ENCODE measurements at regions not wholly inside any gene's neighbourhood (a gene's known extent, or its start where the extent isn't known, plus 50 kb on each side); places are given as distances from the start of the nearest gene placed in this dataset.

DNA sequence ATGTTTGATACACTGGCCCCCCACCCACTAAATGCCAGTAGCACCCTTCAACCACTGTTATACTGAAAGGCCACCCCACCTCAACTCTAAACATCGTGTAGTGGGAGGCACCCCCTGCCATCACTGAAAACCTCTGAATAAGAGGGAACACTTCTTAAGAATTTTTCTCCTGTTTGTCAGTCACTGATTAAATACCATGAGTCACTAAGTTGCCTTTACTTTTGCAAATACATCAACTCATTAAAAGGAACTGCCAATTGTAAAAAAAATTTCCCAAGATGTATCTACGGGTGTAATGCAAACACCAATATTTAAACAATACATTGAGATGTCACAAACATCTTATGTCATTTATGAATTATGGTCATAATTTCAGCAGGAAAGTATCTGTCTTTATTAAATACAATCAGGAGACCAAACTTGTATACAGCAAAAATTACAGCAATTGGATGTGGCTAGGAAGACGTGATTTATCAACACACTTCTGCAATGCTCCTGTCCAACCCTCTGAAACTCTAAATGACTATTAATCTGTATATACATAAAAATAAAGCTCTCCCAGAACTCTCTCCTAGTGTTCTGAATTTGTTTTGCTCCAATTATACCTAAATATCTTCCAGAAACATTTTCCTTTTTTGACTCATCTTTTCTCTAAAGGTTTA is 144.1 kb upstream of the STK17B start:
- DNase-seq (ENCODE audit: low read depth in 2 of 2): no peak

DNA sequence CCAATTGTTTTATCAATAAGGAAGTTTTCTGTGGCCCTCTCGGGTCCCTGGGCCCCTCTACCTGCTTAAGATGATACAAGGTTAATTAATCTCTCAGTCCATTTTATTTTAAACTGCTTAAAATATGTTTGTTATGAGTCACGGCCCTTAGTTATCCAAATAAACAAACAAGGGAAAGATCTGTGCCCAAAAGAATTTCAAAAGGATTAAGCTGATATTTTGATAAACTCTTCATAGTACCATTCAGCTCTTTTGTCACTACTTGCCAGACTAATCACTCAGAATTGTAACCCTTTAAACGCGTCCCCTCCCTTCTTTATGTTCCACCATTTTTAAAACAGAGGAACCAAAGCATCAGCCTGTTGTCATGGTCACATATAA is 144.7 kb upstream of the STK17B start:
- no peak for DNase-seq (ENCODE audit: low read depth in 2 of 2)

GRCh38 chr2:196318517-196319377 is 147.4 kb upstream of the STK17B start:
- no peak for DNase-seq (ENCODE audit: low read depth in 2 of 2)

GRCh38 chr2:196322973-196323810 is 151.8 kb upstream of the STK17B start:
- DNase-seq (ENCODE audit: low read depth in 2 of 2): no peak

GRCh38 chr2:196324211-196324610 is 152.8 kb upstream of the STK17B start:
- DNase-seq (ENCODE audit: low read depth in 2 of 2): no peak

- no peak for DNase-seq (ENCODE audit: low read depth in 2 of 2)
These were observed 156.8 kb upstream of the STK17B start for GRCh38 chr2:196328088-196328680.

GRCh38 chr2:196329959-196330358 is 158.6 kb upstream of the STK17B start:
- DNase-seq (ENCODE audit: low read depth in 2 of 2): no peak

DNA sequence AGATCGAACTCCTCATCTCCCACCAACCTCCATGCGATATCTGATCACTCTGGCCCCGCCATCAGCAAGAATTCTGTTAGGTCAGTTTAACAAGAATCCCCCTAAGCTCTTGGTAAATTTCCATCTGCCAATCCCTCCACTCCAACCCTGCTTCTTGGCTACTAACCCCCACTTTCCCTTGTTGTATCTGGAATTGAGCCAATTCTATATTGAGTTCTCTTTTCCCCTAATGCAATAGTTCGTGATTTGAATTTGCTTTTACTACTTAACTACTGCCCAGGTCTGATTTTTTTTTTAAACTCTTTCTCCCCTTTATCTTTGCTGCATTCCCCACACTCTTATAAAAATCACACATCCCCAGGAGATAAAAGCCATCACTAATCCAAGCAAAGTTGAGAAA is 159.3 kb upstream of the STK17B start:
- no peak for DNase-seq (ENCODE audit: low read depth in 2 of 2)

DNA sequence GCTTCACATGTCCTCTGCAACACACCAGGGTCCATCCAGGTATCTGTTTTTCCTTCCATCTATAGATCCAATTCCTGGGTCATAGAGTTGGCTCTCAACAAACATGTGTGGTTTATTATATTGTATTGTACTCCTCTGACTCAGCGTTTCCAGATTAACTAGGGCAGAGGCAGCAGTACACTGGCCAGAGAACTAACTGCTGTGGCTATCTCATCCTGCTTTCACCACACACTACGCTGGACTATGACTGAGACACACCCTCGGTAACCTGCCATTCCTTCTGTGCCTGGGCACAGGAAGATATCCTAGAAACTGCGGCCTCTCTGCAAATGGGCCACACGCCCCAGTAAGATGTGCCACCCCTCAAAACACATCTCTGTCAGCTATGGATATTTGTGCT is 159.8 kb upstream of the STK17B start:
- no peak for DNase-seq (ENCODE audit: low read depth in 2 of 2)

- DNase-seq (ENCODE audit: low read depth in 2 of 2): no peak
These were observed 160.5 kb upstream of the STK17B start for GRCh38 chr2:196331851-196332250.

GRCh38 chr2:196333397-196333796 is 162.0 kb upstream of the STK17B start:
- no peak for DNase-seq (ENCODE audit: low read depth in 2 of 2)

GRCh38 chr2:196334710-196335109 is 163.3 kb upstream of the STK17B start:
- DNase-seq (ENCODE audit: low read depth in 2 of 2): no peak

DNA sequence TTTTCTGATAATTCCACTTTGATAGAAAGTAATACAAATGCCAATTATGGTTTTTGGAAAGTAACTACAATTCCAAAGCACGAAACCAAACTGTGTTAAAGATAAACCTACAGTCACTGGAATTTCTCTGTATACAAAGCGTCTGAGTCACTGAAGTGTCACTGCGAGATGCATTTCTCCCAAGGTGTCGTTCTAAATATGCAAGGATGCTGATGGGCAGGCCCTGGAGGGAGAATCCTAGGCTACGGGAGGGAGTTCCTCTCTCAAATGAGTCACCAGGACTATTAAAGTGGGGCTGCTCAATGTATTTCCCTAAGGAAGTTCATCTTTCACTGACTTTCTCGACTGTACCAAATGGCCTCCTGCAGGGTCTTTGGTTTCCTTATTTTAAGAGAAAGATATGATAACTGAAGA is 163.8 kb upstream of the STK17B start:
- no peak for DNase-seq (ENCODE audit: low read depth in 2 of 2)

DNA sequence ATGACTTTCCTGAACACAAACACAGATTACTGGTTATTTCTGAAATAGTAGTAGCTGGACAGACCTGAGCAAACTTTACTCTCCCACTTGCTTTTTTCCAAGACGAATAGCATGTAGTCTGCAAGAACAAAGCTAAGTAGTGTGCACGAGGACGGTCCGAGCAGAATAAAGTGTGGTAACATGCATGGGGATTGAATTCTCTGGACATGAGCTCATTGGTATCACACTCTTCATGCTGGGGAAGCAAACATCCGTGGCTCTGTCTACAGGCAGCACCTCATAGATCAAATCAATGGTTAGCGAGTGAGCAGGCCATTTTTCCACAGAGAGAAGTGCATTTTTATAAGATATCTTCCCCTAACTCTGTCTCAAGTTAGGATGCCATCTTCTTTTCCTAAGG is 164.8 kb upstream of the STK17B start:
- DNase-seq (ENCODE audit: low read depth in 2 of 2): no peak

GRCh38 chr2:196336715-196337114 is 165.3 kb upstream of the STK17B start:
- no peak for DNase-seq (ENCODE audit: low read depth in 2 of 2)

DNA sequence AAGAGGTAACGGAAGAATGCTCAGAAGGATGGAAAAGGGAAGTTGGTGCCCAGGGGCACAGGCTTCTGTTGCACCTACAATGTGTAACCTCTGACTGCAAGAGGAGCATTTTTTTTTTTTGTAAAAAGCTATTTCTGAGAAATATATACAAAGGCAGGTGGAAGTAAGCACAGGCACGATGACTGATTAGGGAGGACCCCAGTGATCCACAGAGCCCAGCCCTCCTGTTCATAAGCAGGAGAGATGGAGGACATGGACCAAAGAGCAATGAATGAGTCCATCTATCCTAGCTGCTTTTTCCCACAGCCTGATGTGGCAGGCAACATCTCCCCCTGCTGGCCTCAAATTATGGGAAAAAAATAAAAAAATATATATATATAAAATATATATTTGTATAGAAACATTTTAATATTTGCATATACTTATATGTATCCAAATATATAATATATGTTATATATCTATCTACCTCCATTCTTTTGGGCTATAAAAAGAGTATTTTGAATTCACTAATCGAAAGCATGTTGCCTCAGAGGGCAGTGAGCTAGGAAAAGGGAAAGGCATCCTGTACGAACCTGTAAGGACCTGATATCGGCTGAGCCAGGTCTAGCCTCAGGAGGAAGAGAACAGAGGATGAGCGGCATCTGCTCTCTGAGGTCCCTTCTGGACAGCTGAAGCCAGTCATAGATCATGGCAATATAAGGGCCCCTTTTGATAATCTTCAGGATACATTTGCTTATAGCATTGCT is 166.0 kb upstream of the STK17B start:
- DNase-seq (ENCODE audit: low read depth in 2 of 2): peak in 1 of 2 donors; percentile 4

DNA sequence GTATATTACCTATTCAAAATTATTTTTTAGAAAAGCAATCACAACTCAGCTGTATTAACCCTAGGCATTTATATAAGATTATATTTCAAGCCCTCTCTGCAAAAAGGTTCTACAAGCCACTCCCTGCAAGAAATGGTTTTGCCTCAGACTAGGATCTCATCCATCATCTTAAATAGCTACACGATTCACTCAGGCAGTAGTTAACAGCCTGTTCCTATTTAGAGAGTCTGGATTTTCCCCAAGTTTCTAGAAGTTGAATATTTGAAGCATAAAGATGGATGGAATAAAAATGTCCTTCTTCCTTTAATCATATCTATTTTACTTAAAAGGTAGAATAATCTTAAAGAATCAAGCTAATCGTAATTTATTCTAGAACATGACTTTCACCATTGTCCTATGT is 167.1 kb upstream of the STK17B start:
- DNase-seq (ENCODE audit: low read depth in 2 of 2): no peak

DNA sequence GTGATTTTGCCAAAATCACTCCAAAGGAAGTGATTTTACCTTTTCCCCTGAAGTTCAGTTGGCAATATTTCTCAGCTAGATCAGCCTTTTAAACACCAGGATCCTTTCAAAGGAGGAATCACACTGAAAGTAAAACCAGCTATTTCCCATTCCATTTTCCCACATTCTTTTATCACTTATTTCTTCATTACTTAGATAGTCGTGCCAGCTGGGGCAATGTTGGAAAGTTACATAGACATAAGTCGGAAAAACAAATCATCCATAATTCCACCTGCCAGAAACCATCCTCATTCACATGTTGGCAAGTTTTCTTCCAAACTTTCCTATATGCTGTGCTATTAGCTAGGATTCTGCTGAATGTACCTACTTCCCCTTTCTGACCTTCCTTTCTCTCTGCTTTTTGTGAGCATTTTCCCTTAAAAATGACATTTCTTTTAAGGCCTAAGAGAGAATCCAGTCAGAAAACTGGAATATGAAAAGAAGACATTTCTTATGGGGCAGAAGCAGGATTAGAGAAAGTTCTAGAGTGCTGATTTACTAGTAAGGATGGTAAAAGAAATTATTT is 170.0 kb upstream of the STK17B start:
- no peak for DNase-seq (ENCODE audit: low read depth in 2 of 2)

DNA sequence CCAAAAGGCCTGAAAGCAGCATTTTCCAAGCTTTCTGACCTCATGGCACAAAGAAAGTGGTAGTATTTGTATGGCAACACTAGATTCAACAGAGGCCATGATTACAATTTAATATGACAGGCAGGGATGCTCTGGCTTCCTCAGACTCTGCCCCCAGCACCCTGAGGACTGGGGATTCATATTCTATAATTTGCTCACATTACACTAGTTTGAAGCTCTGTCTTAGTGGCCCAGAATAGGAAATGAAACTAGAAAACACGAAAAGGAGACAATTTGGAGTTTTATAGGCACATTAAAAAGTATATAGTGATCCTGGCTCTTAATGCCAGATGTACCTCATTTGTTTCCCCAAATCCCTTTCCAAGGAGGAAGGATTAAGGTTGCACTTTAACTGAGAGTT is 173.0 kb upstream of the STK17B start:
- DNase-seq (ENCODE audit: low read depth in 2 of 2): no peak

DNA sequence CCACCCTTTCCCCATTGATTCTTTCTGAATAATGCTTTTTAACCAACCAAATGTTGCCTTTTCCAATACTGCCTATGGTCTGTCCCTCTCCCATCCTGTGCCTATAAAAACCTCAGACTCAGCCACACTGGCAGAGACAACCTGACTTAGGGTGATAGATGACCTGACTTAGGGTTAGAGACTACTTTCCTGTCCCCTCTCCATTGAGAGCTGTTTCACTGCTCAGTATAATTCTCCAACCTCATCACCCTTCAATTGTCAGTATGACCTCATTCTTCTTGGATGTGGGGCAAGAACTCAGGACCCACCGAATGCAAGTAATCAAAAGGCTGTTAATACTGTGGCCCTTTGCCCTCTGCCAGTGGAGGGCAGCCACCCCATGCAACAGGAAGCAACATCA is 182.3 kb upstream of the STK17B start:
- DNase-seq (ENCODE audit: low read depth in 2 of 2): no peak

- DNase-seq (ENCODE audit: low read depth in 2 of 2): no peak
These were observed 182.8 kb upstream of the STK17B start for GRCh38 chr2:196354186-196354585.
